ENCODE measurements at regions not wholly inside any gene's neighbourhood (a gene's known extent, or its start where the extent isn't known, plus 50 kb on each side); places are given as distances from the start of the nearest gene placed in this dataset.

DNA sequence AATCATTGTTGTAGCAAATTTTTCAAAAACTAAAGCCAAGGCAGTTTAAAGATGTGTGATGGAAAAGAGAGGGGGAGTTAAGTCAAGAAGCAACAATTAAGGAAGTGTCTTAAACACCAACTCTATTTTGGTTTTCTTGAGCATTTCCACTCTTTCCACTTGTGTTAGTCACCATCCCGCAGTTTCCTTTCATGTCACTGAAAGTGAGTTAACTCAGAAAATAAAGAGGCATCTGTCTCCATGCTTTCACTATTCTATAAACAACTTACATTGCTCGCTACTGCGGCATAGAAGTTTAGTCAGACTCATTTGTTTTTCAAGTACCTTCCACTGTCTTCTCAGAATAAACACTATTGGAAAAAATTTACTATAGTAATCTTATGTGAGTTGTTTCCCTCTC is 284.9 kb upstream of the SEMA3D start:
- no peak for TF ChIP-seq CTCF (IDR thresholded peaks at IDR 0.05)
- TF ChIP-seq ZFX (IDR thresholded peaks at IDR 0.05; ENCODE audit: borderline replicate concordance) = no peak
